GM18907 (cell line): ENCODE measurements at regions not wholly inside any gene's neighbourhood (a gene's known extent, or its start where the extent isn't known, plus 50 kb on each side); places are given as distances from the start of the nearest gene placed in this dataset.
"Not testable (repeated sequence)": the region's sequence is repeated elsewhere in the genome, so short reads cannot be mapped to it uniquely, and the experiment has no call there.

Experiments used
- ATAC-seq: cut with Tn5 transposase; IDR thresholded peaks from one replicate; pipeline ENCODE4 v1.9.1; 2021; ENCODE audit warnings: mild to moderate bottlenecking, moderate library complexity; ENCODE audit not compliant: unreplicated experiment

- not testable (repeated sequence) for ATAC-seq
Measured at GRCh38 chr13:86253497-86253896, 454.3 kb upstream of the SLITRK6 start.

GRCh38 chr13:86255820-86256219, 456.6 kb upstream of the SLITRK6 start:
- not testable (repeated sequence) for ATAC-seq

- ATAC-seq: no peak
Measured at GRCh38 chr13:86269511-86269910, 470.3 kb upstream of the SLITRK6 start.

- ATAC-seq: no peak
Measured at GRCh38 chr13:86282442-86282841, 483.2 kb upstream of the SLITRK6 start.

- no peak for ATAC-seq
Measured at GRCh38 chr13:86283031-86283430, 483.8 kb upstream of the SLITRK6 start.

GRCh38 chr13:86298725-86299124, 499.5 kb upstream of the SLITRK6 start:
- ATAC-seq: no peak

GRCh38 chr13:86299128-86299527, 499.9 kb upstream of the SLITRK6 start:
- no peak for ATAC-seq

- ATAC-seq: no peak
Measured at GRCh38 chr13:86309881-86310280, 510.7 kb upstream of the SLITRK6 start.

- no peak for ATAC-seq
Measured at GRCh38 chr13:86313421-86313820, 514.2 kb upstream of the SLITRK6 start.

GRCh38 chr13:86318450-86318849, 519.2 kb upstream of the SLITRK6 start:
- no peak for ATAC-seq

- no peak for ATAC-seq
Measured at GRCh38 chr13:86324191-86324590, 525.0 kb upstream of the SLITRK6 start.

GRCh38 chr13:86355301-86355700, 556.1 kb upstream of the SLITRK6 start:
- ATAC-seq: no peak

GRCh38 chr13:86357106-86357505, 557.9 kb upstream of the SLITRK6 start:
- ATAC-seq: no peak

- not testable (repeated sequence) for ATAC-seq
Measured at GRCh38 chr13:86363749-86364148, 564.5 kb upstream of the SLITRK6 start.

- ATAC-seq: no peak
Measured at GRCh38 chr13:86368924-86369323, 569.7 kb upstream of the SLITRK6 start.

GRCh38 chr13:86377451-86377850, 578.2 kb upstream of the SLITRK6 start:
- ATAC-seq: no peak

GRCh38 chr13:86378628-86379027, 579.4 kb upstream of the SLITRK6 start:
- ATAC-seq: no peak

GRCh38 chr13:86383151-86383550, 583.9 kb upstream of the SLITRK6 start:
- no peak for ATAC-seq

GRCh38 chr13:86383561-86383960, 584.3 kb upstream of the SLITRK6 start:
- ATAC-seq: no peak

GRCh38 chr13:86397635-86398034, 598.4 kb upstream of the SLITRK6 start:
- ATAC-seq: no peak

GRCh38 chr13:86399572-86399971, 600.4 kb upstream of the SLITRK6 start:
- no peak for ATAC-seq

GRCh38 chr13:86402500-86402899, 603.3 kb upstream of the SLITRK6 start:
- ATAC-seq: no peak

- ATAC-seq: no peak
Measured at GRCh38 chr13:86403181-86403580, 604.0 kb upstream of the SLITRK6 start.
